GM21360 (cell line): ENCODE measurements at regions not wholly inside any gene's neighbourhood (a gene's known extent, or its start where the extent isn't known, plus 50 kb on each side); places are given as distances from the start of the nearest gene placed in this dataset.

ENCODE experiments used
- ATAC-seq: cut with Tn5 transposase; IDR thresholded peaks from one replicate; pipeline ENCODE4 v1.9.1; 2021; ENCODE audit warnings: mild to moderate bottlenecking, moderate library complexity; ENCODE audit not compliant: unreplicated experiment

DNA sequence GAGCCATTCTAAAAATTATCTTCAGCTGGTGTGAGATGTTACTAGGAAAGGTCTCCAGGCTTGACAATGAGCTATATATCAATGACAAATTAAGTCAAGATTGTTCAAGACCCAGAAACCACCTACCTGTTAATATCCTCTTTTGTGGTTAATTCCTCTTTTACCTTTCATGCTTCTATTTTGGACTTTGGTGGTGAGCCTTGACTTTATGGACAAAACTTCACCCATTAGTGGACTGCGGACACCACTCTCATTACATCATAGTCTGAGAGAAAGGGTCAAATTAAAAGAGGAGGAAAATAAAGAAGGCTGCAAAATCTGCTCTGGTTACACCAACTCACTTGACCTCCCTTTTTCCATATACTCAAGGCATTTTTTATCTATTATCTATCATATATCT is 271.5 kb upstream of the TTC14 start:
- ATAC-seq, result no peak

GRCh38 chr3:180332608-180333007 is 269.4 kb upstream of the TTC14 start:
- peak; percentile 50 for ATAC-seq

- ATAC-seq, result no peak
These were observed 266.9 kb upstream of the TTC14 start for GRCh38 chr3:180335050-180335449.

DNA sequence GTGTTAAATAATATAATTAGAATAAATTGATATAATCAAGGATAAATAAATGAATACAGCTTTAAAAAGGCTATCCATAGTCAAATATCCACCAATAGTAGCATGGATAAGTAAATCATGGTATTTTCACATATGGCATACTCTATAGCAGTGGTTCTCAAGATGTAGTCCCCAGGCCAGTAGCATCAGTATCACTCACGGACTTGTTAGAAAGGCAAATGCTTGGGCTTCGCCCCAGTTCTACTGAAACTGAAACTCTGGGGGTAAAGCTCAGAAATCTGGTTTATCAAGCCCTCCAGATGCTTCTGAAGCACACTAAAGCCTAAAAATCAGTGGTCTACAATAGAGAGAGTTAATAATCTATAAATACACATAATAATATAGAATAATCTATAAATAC is 261.6 kb upstream of the TTC14 start:
- ATAC-seq, result no peak

GRCh38 chr3:180341516-180341915 is 260.4 kb upstream of the TTC14 start:
- ATAC-seq, result no peak

DNA sequence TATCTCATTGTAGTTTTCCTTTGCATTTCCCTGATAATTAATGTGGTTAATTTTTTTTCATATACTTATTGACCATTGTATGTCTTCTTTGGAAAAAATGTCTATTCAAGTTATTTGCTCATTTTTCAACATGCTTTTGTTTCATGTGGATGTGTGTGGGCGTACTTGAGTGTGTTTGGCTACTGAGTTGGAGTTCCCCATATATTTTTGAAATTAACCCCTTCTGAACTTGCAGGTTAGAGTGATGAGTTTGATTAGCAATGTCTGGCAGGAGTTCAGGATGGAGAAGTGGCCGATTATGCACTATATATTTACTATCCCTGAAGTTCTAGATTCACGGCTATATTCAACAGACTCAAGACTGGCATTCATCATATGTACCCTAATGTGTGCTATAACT is 250.4 kb upstream of the TTC14 start:
- ATAC-seq, result no peak

GRCh38 chr3:180352261-180352660 is 249.7 kb upstream of the TTC14 start:
- no peak for ATAC-seq

- ATAC-seq, result no peak
These were observed 247.7 kb upstream of the TTC14 start for GRCh38 chr3:180354214-180354613.

DNA sequence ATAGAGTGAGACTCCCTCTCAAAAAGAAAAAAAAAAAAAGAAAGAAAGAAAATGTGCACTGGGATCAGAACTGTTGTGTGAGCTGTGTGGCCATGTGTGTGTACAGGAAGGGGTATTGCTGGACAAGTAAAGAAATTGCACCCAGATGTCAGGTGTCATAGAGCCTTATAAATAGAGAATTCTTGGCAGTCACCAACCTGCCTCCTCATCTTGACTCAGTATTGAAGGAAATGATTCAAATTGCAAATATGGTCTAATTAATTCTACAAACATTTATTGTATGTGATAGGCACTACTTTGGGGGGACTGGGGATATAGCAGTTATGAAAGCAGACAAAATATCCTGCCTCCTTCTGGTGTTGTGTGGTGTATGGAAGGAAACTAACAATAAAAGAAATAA is 243.8 kb upstream of the TTC14 start:
- ATAC-seq, result no peak

GRCh38 chr3:180359061-180359952 is 242.7 kb upstream of the TTC14 start:
- no peak for ATAC-seq

GRCh38 chr3:180359953-180360279 is 242.0 kb upstream of the TTC14 start:
- ATAC-seq, result no peak

DNA sequence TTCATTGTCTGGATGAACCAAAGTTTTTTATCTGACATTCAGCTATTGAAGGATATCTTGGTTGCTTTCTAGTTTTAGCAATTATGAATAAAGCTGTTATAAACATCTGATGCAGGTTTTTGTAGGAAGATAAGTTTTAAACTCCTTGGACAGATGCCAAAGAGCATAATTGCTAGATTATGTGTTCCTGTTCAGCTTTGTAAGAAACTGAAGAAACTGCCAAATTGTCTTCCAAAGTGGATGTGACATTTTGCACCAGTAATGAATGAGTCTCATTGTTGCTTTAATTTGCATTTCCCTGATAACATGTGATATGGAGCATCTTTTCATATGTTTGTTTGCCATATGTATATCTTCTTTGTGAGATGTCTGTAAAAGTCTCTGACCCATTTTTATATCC is 239.9 kb upstream of the TTC14 start:
- no peak for ATAC-seq

- ATAC-seq, result no peak
These were observed 226.1 kb upstream of the TTC14 start for GRCh38 chr3:180375831-180376230.

- no peak for ATAC-seq
These were observed 223.5 kb upstream of the TTC14 start for GRCh38 chr3:180378496-180378895.

GRCh38 chr3:180382638-180383180 is 219.3 kb upstream of the TTC14 start:
- no peak for ATAC-seq

GRCh38 chr3:180383332-180384020 is 218.5 kb upstream of the TTC14 start:
- no peak for ATAC-seq

DNA sequence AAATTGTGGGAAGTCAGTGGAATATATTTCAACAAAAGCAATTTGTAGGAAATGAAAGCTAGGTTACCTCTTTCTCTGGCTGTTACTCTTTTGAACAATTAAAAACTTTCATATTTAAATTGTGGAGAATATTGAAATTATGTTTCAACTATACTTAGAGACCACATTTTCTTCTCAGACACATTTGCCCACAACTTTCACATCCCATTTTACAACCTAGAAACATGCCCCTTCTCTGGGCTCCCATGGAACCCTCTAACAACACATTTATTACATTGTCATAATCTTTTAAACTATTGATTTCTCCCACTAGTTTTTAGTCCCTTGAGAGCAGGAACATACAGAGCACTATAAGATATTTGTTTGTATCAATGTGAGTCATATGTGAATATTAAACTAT is 211.7 kb upstream of the TTC14 start:
- ATAC-seq, result no peak

DNA sequence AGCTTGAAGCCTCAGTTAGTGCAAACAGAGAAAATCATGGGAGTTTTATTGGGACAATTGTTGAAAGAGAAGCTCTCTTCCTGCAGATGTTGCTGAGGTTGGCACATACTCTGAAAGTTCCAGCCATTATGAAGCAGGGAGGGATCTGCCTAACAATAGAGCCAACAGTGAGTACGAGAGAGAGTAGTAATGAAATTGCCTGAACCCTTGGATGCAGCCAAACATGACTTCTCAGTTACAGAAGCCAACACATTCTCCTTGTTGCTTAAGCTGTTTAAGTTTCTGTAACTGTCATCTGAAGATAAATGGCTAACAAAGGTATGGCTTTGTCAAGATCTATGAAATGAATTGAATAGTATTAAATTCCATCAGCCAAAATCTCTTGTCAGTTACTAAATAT is 211.0 kb upstream of the TTC14 start:
- ATAC-seq, result no peak

DNA sequence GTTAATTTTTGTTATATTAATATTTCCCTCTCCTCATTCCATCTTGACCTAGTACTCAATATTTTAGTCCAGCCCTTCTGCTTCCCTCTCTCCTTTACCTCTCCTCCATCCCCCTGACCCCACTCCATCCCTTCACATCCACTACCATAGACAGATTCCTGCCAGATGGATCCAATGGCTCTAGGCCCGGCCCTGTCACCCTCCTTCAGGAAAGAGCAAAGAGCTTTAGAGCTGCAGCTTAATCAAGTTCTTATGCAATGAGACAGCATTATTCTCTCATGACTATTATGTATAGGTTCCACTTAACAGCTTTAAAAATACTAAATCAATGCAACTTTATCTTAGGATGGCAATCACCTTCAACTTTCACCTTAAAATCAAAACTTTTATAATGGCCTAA is 200.7 kb upstream of the TTC14 start:
- ATAC-seq, result no peak

DNA sequence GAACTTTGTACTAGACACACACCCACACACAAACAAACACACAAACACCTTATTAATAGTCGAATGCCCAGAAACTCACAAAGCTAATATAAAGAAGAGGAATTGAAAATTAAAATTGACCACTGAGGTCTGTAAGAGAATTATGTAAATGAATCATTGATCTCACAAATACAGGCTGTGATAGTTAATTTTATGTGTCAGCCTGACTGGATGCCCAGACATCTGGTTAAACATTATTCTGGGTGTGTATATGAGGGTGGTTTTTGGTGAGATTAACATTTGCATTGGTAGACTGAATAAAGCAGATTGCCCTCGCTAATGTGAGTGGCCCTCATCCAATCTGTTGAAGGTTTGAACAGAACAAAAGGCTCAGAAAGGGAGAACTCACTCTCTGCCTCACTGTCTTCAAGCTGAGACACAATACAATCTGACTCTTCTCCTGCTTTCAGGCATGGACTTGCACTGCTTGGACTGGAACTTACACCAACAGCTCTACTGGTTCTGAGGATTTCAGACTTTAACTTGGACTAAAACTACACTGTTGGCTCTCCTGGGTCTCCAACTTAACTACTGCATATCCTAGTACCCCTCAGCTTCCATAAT is 199.4 kb upstream of the TTC14 start:
- no peak for ATAC-seq

- no peak for ATAC-seq
These were observed 198.8 kb upstream of the TTC14 start for GRCh38 chr3:180403156-180403555.

DNA sequence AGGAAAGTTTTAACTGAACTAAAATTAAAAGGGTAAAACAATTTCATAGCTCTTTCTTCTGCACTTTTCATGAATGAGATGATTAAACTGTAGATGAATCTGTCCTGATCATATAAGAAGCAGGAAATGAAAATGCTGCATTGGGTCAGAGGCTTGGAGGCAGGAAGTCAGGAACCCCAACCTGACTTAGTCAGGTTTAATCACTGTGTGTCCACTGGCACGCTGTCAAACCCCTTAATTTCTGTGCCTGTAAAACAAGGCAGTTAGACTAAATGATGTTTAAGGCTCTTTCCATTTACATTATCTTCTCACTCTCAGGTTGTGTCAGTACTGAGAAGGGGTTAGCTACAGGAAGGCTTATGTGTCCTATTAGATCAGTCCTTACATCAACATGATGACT is 193.3 kb upstream of the TTC14 start:
- ATAC-seq, result no peak
